IMR-90 (cell line): ENCODE measurements at regions not wholly inside any gene's neighbourhood (a gene's known extent, or its start where the extent isn't known, plus 50 kb on each side); places are given as distances from the start of the nearest gene placed in this dataset.

Experiments used
- ATAC-seq: fragments of 200-7000 bp; cut with Tn5 transposase; 2 replicates; pipeline ENCODE4 v1.9.1; 2020; ENCODE audit warnings: low read depth, mild to moderate bottlenecking, moderate library complexity
- BruUV-seq: library from RNA; stranded (reverse); fragments of 400-500 nt; replicated peaks from 2 replicates; lab custom pipeline; 2021; lab: Mats Ljungman, UMichigan
- CTCF ChIA-PET: fragments of 300-600 bp; formaldehyde crosslinking; extraction: SDS; loops from one replicate; lab custom pipeline; 2021; ENCODE audit warnings: antibody characterized with exemption; lab: Yijun Ruan, JAX
- POLR2A ChIA-PET: fragments of 300-600 bp; sonication (Branson Sonifier 250); formaldehyde crosslinking; loops from one replicate; lab custom pipeline; 2022; ENCODE audit warnings: antibody characterized with exemption; ENCODE audit not compliant: unreplicated experiment; lab: Charles Lee
- DNase-seq: peaks from one replicate; pipeline ENCODE4 v3.0.0; 2013
- H2AFZ ChIP-seq: replicated peaks from 2 replicates; pipeline ENCODE3; 2013; ENCODE audit warnings: low read length, mild to moderate bottlenecking; ENCODE audit not compliant: poor library complexity
- H2AK5ac ChIP-seq: 2 replicates; pipeline ENCODE4 v1.6.1; 2013; ENCODE audit warnings: low read depth, low read length, inconsistent platforms
- H2AK9ac ChIP-seq: replicated peaks from 2 replicates; pipeline ENCODE3; 2013; ENCODE audit warnings: mild to moderate bottlenecking, low read depth, low read length, moderate library complexity; ENCODE audit not compliant: poor library complexity
- H2BK120ac ChIP-seq: 2 replicates; pipeline ENCODE4 v1.6.1; 2013; ENCODE audit warnings: low read depth, low read length, inconsistent platforms
- H2BK15ac ChIP-seq: 3 replicates; pipeline ENCODE4 v1.6.1; 2013; ENCODE audit warnings: low read depth, low read length, inconsistent platforms
- H2BK20ac ChIP-seq: 2 replicates; pipeline ENCODE4 v1.6.1; 2013; ENCODE audit warnings: low read depth, mild to moderate bottlenecking, inconsistent platforms, low read length, moderate library complexity
- H2BK5ac ChIP-seq: 2 replicates; pipeline ENCODE4 v1.6.1; 2013; ENCODE audit warnings: mild to moderate bottlenecking, low read depth, low read length, inconsistent platforms; ENCODE audit not compliant: poor library complexity, severe bottlenecking
- H3K14ac ChIP-seq: replicated peaks from 2 replicates; pipeline ENCODE4 v1.6.1; 2013; ENCODE audit warnings: low read depth, low read length, inconsistent platforms
- H3K18ac ChIP-seq: 2 replicates; pipeline ENCODE4 v1.6.1; 2013; ENCODE audit warnings: low read depth, low read length, control low read depth
- H3K23ac ChIP-seq: 2 replicates; pipeline ENCODE4 v1.6.1; 2013; ENCODE audit warnings: low read depth, low read length, inconsistent platforms
- H3K27ac ChIP-seq: 2 replicates; pipeline ENCODE4 v1.5.1; 2013; ENCODE audit warnings: mild to moderate bottlenecking, control low read depth, low read length; ENCODE audit not compliant: insufficient read depth
- H3K27me3 ChIP-seq: 2 replicates; pipeline ENCODE4 v1.6.1; 2013; ENCODE audit warnings: low read length; ENCODE audit not compliant: control insufficient read depth, insufficient read depth
- H3K36me3 ChIP-seq: 2 replicates; pipeline ENCODE4 v1.6.1; 2013; ENCODE audit warnings: low read length, mixed read lengths; ENCODE audit not compliant: control insufficient read depth, insufficient read depth
- H3K4ac ChIP-seq: 2 replicates; pipeline ENCODE4 v1.6.1; 2013; ENCODE audit warnings: low read depth, low read length, inconsistent platforms
- H3K4me1 ChIP-seq: 2 replicates; pipeline ENCODE4 v1.6.1; 2013; ENCODE audit warnings: low read length, mixed read lengths; ENCODE audit not compliant: control insufficient read depth, insufficient read depth
- H3K4me2 ChIP-seq: 2 replicates; pipeline ENCODE4 v1.6.1; 2013; ENCODE audit warnings: low read depth, mild to moderate bottlenecking, control low read depth, low read length, moderate library complexity
- H3K4me3 ChIP-seq: 2 replicates; pipeline ENCODE4 v1.5.1; 2013; ENCODE audit warnings: low read depth, mild to moderate bottlenecking, control low read depth, low read length, moderate library complexity; ENCODE audit not compliant: insufficient read depth
- H3K56ac ChIP-seq: 2 replicates; pipeline ENCODE4 v1.6.1; 2013; ENCODE audit warnings: low read length, inconsistent platforms; ENCODE audit not compliant: insufficient read depth; ENCODE audit errors: extremely low read depth
- H3K79me1 ChIP-seq, 2 experiments: 2 replicates each; pipeline ENCODE4 v1.6.1; 2013; ENCODE audit warnings: low read length in 2 of 2, inconsistent platforms in 1 of 2, low read depth in 1 of 2
- H3K9ac ChIP-seq: 2 replicates; pipeline ENCODE4 v1.6.1; 2013; ENCODE audit warnings: low read depth, low read length, control low read depth
- H3K9me1 ChIP-seq: 2 replicates; pipeline ENCODE4 v1.6.1; 2013; ENCODE audit warnings: low read length, inconsistent platforms; ENCODE audit not compliant: insufficient read depth
- H3K9me3 ChIP-seq: 2 replicates; pipeline ENCODE4 v1.6.1; 2013; ENCODE audit warnings: low read length; ENCODE audit not compliant: control insufficient read depth, insufficient read depth
- H4K20me1 ChIP-seq: 2 replicates; pipeline ENCODE4 v1.6.1; 2013; ENCODE audit warnings: low read length, inconsistent platforms; ENCODE audit not compliant: insufficient read depth
- H4K5ac ChIP-seq: 2 replicates; pipeline ENCODE4 v1.6.1; 2013; ENCODE audit warnings: mild to moderate bottlenecking, low read depth, low read length, control low read depth
- H4K8ac ChIP-seq, 2 experiments: 2 replicates each; pipeline ENCODE4 v1.6.1; 2013; ENCODE audit warnings: low read depth in 2 of 2, low read length in 2 of 2, control low read depth in 1 of 2, inconsistent platforms in 1 of 2
- H4K91ac ChIP-seq: 2 replicates; pipeline ENCODE4 v1.6.1; 2013; ENCODE audit warnings: low read depth, low read length, inconsistent platforms; ENCODE audit not compliant: insufficient read depth
- BHLHE40 ChIP-seq: fragments of 150-350 bp; IDR thresholded peaks from 2 replicates; pipeline ENCODE4 v1.6.1; 2016; ENCODE audit warnings: mild to moderate bottlenecking, low read depth, low read length
- CEBPB ChIP-seq: IDR thresholded peaks from 2 replicates; pipeline ENCODE4 v1.6.1; 2012; ENCODE audit warnings: low read depth, low read length, improper control_type of control experiment
- CHD1 ChIP-seq: IDR thresholded peaks from 2 replicates; pipeline ENCODE4 v1.6.1; 2012; ENCODE audit warnings: low read depth, low read length, improper control_type of control experiment
- CTCF ChIP-seq: conservative IDR thresholded peaks from 2 replicates; pipeline ENCODE4 v1.5.1; 2012; ENCODE audit warnings: mild to moderate bottlenecking, low read depth, low read length, improper control_type of control experiment
- ELK1 ChIP-seq: fragments of 150-350 bp; IDR thresholded peaks from 2 replicates; pipeline ENCODE4 v1.6.1; 2016; ENCODE audit warnings: low read depth, mild to moderate bottlenecking, low read length, moderate library complexity, borderline replicate concordance
- FOS ChIP-seq: fragments of 150-350 bp; IDR thresholded peaks from 2 replicates; pipeline ENCODE4 v1.6.1; 2016; ENCODE audit warnings: low read depth, low read length
- MAFK ChIP-seq: IDR thresholded peaks from 2 replicates; pipeline ENCODE4 v1.6.1; 2012; ENCODE audit warnings: low read depth, low read length, improper control_type of control experiment
- MAZ ChIP-seq: IDR thresholded peaks from 2 replicates; pipeline ENCODE4 v1.6.1; 2012; ENCODE audit warnings: low read depth, mild to moderate bottlenecking, low read length, improper control_type of control experiment, moderate library complexity, borderline replicate concordance
- MXI1 ChIP-seq: IDR thresholded peaks from 2 replicates; pipeline ENCODE4 v1.6.1; 2012; ENCODE audit warnings: low read depth, mild to moderate bottlenecking, low read length, moderate library complexity, borderline replicate concordance
- NFE2L2 ChIP-seq: fragments of 150-350 bp; IDR thresholded peaks from 2 replicates; pipeline ENCODE4 v1.6.1; 2016; ENCODE audit warnings: low read depth, mild to moderate bottlenecking, low read length
- POLR2A ChIP-seq: IDR thresholded peaks from 2 replicates; pipeline ENCODE4 v1.6.1; 2012; ENCODE audit warnings: mild to moderate bottlenecking, low read depth, low read length
- RAD21 ChIP-seq: IDR thresholded peaks from 2 replicates; pipeline ENCODE4 v1.6.1; 2012; ENCODE audit warnings: low read length, improper control_type of control experiment
- RCOR1 ChIP-seq: IDR thresholded peaks from 2 replicates; pipeline ENCODE4 v1.6.1; 2012; ENCODE audit warnings: mild to moderate bottlenecking, low read length, improper control_type of control experiment; ENCODE audit not compliant: insufficient replicate concordance
- RFX5 ChIP-seq: IDR thresholded peaks from 2 replicates; pipeline ENCODE4 v1.8.0; 2012; ENCODE audit warnings: low read depth, mild to moderate bottlenecking, low read length, moderate library complexity
- SMC3 ChIP-seq: fragments of 150-350 bp; IDR thresholded peaks from 2 replicates; pipeline ENCODE4 v1.6.1; 2016; ENCODE audit warnings: low read depth, mild to moderate bottlenecking, antibody characterized with exemption, low read length, moderate library complexity
- USF2 ChIP-seq: fragments of 150-350 bp; IDR thresholded peaks from 2 replicates; pipeline ENCODE4 v1.6.1; 2017; ENCODE audit warnings: mild to moderate bottlenecking, antibody characterized with exemption, low read length, low read depth
- WGBS, 2 experiments: methylation state at CpG; one replicate each; pipeline versions ENCODE4 v1.1.5 to v1.1.7; 2013; ENCODE audit warnings: missing lambda C conversion rate in 2 of 2; ENCODE audit not compliant: insufficient read length in 1 of 2; ENCODE audit errors: extremely low coverage in 2 of 2; 5-methylcytosine and 5-hydroxymethylcytosine counted together
- dilution Hi-C: fragments of 300-500 bp; cut with HindIII; formaldehyde crosslinking; loops from one replicate; pipeline ENCODE4 v1.14.3; 2018; ENCODE audit warnings: low sequenced_read_pairs; ENCODE audit not compliant: unreplicated experiment
- in situ Hi-C: fragments of 300-500 bp; cut with MboI; formaldehyde crosslinking; loops from 3 replicates; pipeline ENCODE4 v1.14.3; 2019; ENCODE audit warnings: low sequenced_read_pairs, inconsistent platforms, mixed read lengths
- intact Hi-C: fragments of 100-400 bp; cut with micrococcal nuclease; formaldehyde crosslinking; loops from 2 replicates; pipeline ENCODE4 v1.10.0; 2022

GRCh38 chr15:79541196-79541595, 109.1 kb downstream of the MINAR1 start:
- intact Hi-C loops (no loop called here), in situ Hi-C loops (no loop called here), dilution Hi-C loops (no loop called here)
- Histone ChIP-seq H2BK20ac (no peak overlapping the region), H3K27me3 (no peaks in the 10 kb centered on the region; the same call in 1 of the 2 replicates), H3K4ac (no peak overlapping the region), H3K36me3 (no peaks in the 10 kb centered on the region), H3K14ac (no peak overlapping the region), H3K4me3 (no peak overlapping the region), H2BK5ac (no peak overlapping the region), H3K27ac (no peak overlapping the region), H3K9me3 (no peaks in the 10 kb centered on the region), H3K4me2 (no peak overlapping the region), H2AK9ac (no peak overlapping the region), H2AFZ (no peak overlapping the region), H3K9ac (no peak overlapping the region), H4K20me1 (no peaks in the 10 kb centered on the region), H3K56ac (no peak overlapping the region), H3K9me1 (no peaks in the 10 kb centered on the region), H3K79me1 (no peaks in the 10 kb centered on the region), H4K91ac (no peak overlapping the region), H4K5ac (no peak overlapping the region), H2BK120ac (no peak overlapping the region), H2BK15ac (no peak overlapping the region), H3K18ac (no peak overlapping the region), H2AK5ac (no peak overlapping the region), H3K4me1 (no peaks in the 10 kb centered on the region), H3K23ac (no peak overlapping the region), H4K8ac (no peak overlapping the region)
- ChIA-PET CTCF (no interaction called here), POLR2A (no interaction called here)
- no CpG with 5 or more reads among the region's 3 CpGs for WGBS, 2 experiments
- no TSS peak for BruUV-seq
- no peak for TF ChIP-seq ELK1
- no peak for TF ChIP-seq MXI1
- no peak for TF ChIP-seq POLR2A
- TF ChIP-seq CHD1 = no peak
- no peak for TF ChIP-seq RAD21
- no peak for TF ChIP-seq MAFK
- no peak for TF ChIP-seq FOS
- TF ChIP-seq USF2 = no peak
- TF ChIP-seq BHLHE40 = no peak
- no peak for TF ChIP-seq MAZ
- no peak for TF ChIP-seq NFE2L2
- TF ChIP-seq RCOR1 = no peak
- no peak for TF ChIP-seq CTCF
- no peak for TF ChIP-seq RFX5
- TF ChIP-seq SMC3 = no peak
- TF ChIP-seq CEBPB = no peak
- DNase-seq (no peak), ATAC-seq (no peak)
